HEK293 (cell line): ENCODE measurements at regions not wholly inside any gene's neighbourhood (a gene's known extent, or its start where the extent isn't known, plus 50 kb on each side); places are given as distances from the start of the nearest gene placed in this dataset.

Source experiments
- CTCF ChIA-PET: fragments of 350-600 bp; formaldehyde crosslinking; extraction: SDS; loops from one replicate; lab custom pipeline; 2021; ENCODE audit warnings: antibody characterized with exemption; lab: Yijun Ruan, JAX
- POLR2A ChIA-PET: fragments of 300-600 bp; formaldehyde crosslinking; extraction: SDS; loops from one replicate; lab custom pipeline; 2020; ENCODE audit warnings: antibody characterized with exemption, inconsistent platforms; lab: Yijun Ruan, JAX
- H3K27ac ChIP-seq: fragments of 200-500 bp; sonication (Bioruptor generic); 2 replicates; pipeline ENCODE4 v1.5.1; 2014; ENCODE audit warnings: low read depth, low read length, control low read depth, inconsistent platforms; ENCODE audit errors: extremely low read depth
- H3K36me3 ChIP-seq, 2 experiments: fragments of 200-500 bp in 1 of 2; sonication (Bioruptor generic) in 1 of 2; 1 replicate in 1 of 2; 2 replicates in 1 of 2; pipeline ENCODE4 v1.5.1; 2014 to 2017; ENCODE audit warnings: inconsistent platforms in 2 of 2, low read length in 2 of 2; ENCODE audit not compliant: control insufficient read depth in 2 of 2, insufficient read depth in 1 of 2
- H3K4me1 ChIP-seq: fragments of 200-500 bp; sonication (Bioruptor generic); 2 replicates; pipeline ENCODE4 v1.5.1; 2014; ENCODE audit warnings: mild to moderate bottlenecking, low read length, inconsistent platforms; ENCODE audit not compliant: control insufficient read depth, insufficient read depth
- H3K4me3 ChIP-seq: 2 replicates; pipeline ENCODE4 v1.5.1; 2011; ENCODE audit warnings: low read depth, mild to moderate bottlenecking, control low read depth, low read length, moderate library complexity
- H3K9me3 ChIP-seq: fragments of 200-500 bp; sonication (Bioruptor generic); 2 replicates; pipeline ENCODE4 v1.5.1; 2014; ENCODE audit warnings: low read depth, low read length, inconsistent platforms; ENCODE audit not compliant: control insufficient read depth, insufficient read depth
- BCL6B ChIP-seq: fragments of 450-650 bp; formaldehyde crosslinking; IDR thresholded peaks from 2 replicates; pipeline ENCODE4 v1.5.1; 2017; ENCODE audit warnings: missing biosample characterization, missing genetic modification characterization
- KLF10 ChIP-seq: fragments of 450-650 bp; IDR thresholded peaks from 2 replicates; pipeline ENCODE4 v1.5.1; 2018; ENCODE audit warnings: missing biosample characterization, mild to moderate bottlenecking, missing genetic modification characterization
- SCRT1 ChIP-seq: fragments of 450-650 bp; formaldehyde crosslinking; IDR thresholded peaks from 2 replicates; pipeline ENCODE4 v1.5.1; 2016; ENCODE audit warnings: missing biosample characterization, missing genetic modification characterization, borderline replicate concordance
- YY1 ChIP-seq: fragments of 450-650 bp; formaldehyde crosslinking; IDR thresholded peaks from 2 replicates; pipeline ENCODE4 v1.5.1; 2018; ENCODE audit warnings: missing biosample characterization, missing genetic modification characterization
- ZBTB10 ChIP-seq: fragments of 450-650 bp; formaldehyde crosslinking; IDR thresholded peaks from 2 replicates; pipeline ENCODE4 v1.5.1; 2016; ENCODE audit warnings: missing biosample characterization, missing genetic modification characterization
- ZBTB17 ChIP-seq: fragments of 450-650 bp; formaldehyde crosslinking; IDR thresholded peaks from 2 replicates; pipeline ENCODE4 v1.5.1; 2016; ENCODE audit warnings: missing biosample characterization, missing genetic modification characterization
- ZBTB21 ChIP-seq: fragments of 450-650 bp; formaldehyde crosslinking; IDR thresholded peaks from 2 replicates; pipeline ENCODE4 v1.5.1; 2017; ENCODE audit warnings: missing biosample characterization, missing genetic modification characterization
- ZBTB26 ChIP-seq: fragments of 450-650 bp; formaldehyde crosslinking; optimal IDR thresholded peaks from 2 replicates; pipeline ENCODE3; 2016; ENCODE audit warnings: missing biosample characterization, mild to moderate bottlenecking, missing genetic modification characterization
- ZIC2 ChIP-seq: fragments of 450-650 bp; formaldehyde crosslinking; IDR thresholded peaks from 2 replicates; pipeline ENCODE4 v1.5.1; 2016; ENCODE audit warnings: missing biosample characterization, missing genetic modification characterization
- ZNF121 ChIP-seq: fragments of 450-650 bp; formaldehyde crosslinking; IDR thresholded peaks from 2 replicates; pipeline ENCODE4 v1.5.1; 2016; ENCODE audit warnings: missing biosample characterization, missing genetic modification characterization
- ZNF155 ChIP-seq: fragments of 450-650 bp; formaldehyde crosslinking; IDR thresholded peaks from 2 replicates; pipeline ENCODE4 v1.5.1; 2016; ENCODE audit warnings: missing biosample characterization, missing genetic modification characterization
- ZNF266 ChIP-seq: fragments of 450-650 bp; formaldehyde crosslinking; IDR thresholded peaks from 2 replicates; pipeline ENCODE4 v1.5.1; 2016; ENCODE audit warnings: missing biosample characterization, missing genetic modification characterization, low read depth
- ZNF366 ChIP-seq: fragments of 450-650 bp; formaldehyde crosslinking; conservative IDR thresholded peaks from 2 replicates; pipeline ENCODE4 v1.5.1; 2016; ENCODE audit warnings: missing biosample characterization, missing genetic modification characterization
- ZNF404 ChIP-seq: fragments of 450-650 bp; formaldehyde crosslinking; IDR thresholded peaks from 2 replicates; pipeline ENCODE4 v1.5.1; 2017; ENCODE audit warnings: missing biosample characterization, missing genetic modification characterization
- ZNF423 ChIP-seq: fragments of 450-650 bp; formaldehyde crosslinking; IDR thresholded peaks from 2 replicates; pipeline ENCODE4 v1.5.1; 2016; ENCODE audit warnings: missing biosample characterization, missing genetic modification characterization
- ZNF449 ChIP-seq: fragments of 450-650 bp; formaldehyde crosslinking; IDR thresholded peaks from 2 replicates; pipeline ENCODE4 v1.5.1; 2017; ENCODE audit warnings: missing biosample characterization, mild to moderate bottlenecking, missing genetic modification characterization, moderate library complexity
- ZNF501 ChIP-seq: fragments of 450-650 bp; formaldehyde crosslinking; IDR thresholded peaks from 2 replicates; pipeline ENCODE4 v1.5.1; 2016; ENCODE audit warnings: missing biosample characterization, missing genetic modification characterization
- ZNF510 ChIP-seq: fragments of 450-650 bp; formaldehyde crosslinking; IDR thresholded peaks from 2 replicates; pipeline ENCODE4 v1.5.1; 2018; ENCODE audit warnings: mild to moderate bottlenecking, missing genetic modification characterization, missing biosample characterization; ENCODE audit not compliant: insufficient replicate concordance
- ZNF670 ChIP-seq: fragments of 450-650 bp; formaldehyde crosslinking; IDR thresholded peaks from 2 replicates; pipeline ENCODE4 v1.5.1; 2016; ENCODE audit warnings: missing biosample characterization, missing genetic modification characterization, low read depth
- ZNF701 ChIP-seq: fragments of 450-650 bp; formaldehyde crosslinking; IDR thresholded peaks from 2 replicates; pipeline ENCODE4 v1.5.1; 2016; ENCODE audit warnings: missing biosample characterization, missing genetic modification characterization
- ZNF777 ChIP-seq: fragments of 450-650 bp; formaldehyde crosslinking; IDR thresholded peaks from 2 replicates; pipeline ENCODE4 v1.5.1; 2017; ENCODE audit warnings: missing biosample characterization, missing genetic modification characterization, borderline replicate concordance
- ZNF830 ChIP-seq: fragments of 450-650 bp; IDR thresholded peaks from 2 replicates; pipeline ENCODE4 v1.5.0; 2018; ENCODE audit warnings: missing biosample characterization, missing genetic modification characterization, low read depth, mild to moderate bottlenecking, moderate library complexity
- ZNF837 ChIP-seq: fragments of 450-650 bp; formaldehyde crosslinking; IDR thresholded peaks from 2 replicates; pipeline ENCODE4 v1.5.1; 2016; ENCODE audit warnings: missing biosample characterization, missing genetic modification characterization
- ZSCAN18 ChIP-seq: fragments of 450-650 bp; formaldehyde crosslinking; IDR thresholded peaks from 2 replicates; pipeline ENCODE4 v1.5.1; 2016; ENCODE audit warnings: missing biosample characterization, missing genetic modification characterization

- TF ChIP-seq ZBTB10: no peak
- TF ChIP-seq ZBTB21 (tag by site-specific recombination): no peak
Measured at GRCh38 chr11:95415837-95416304, 184.9 kb upstream of the SESN3 start (continued).

GRCh38 chr11:95414217-95414616 lies 183.2 kb upstream of the SESN3 start:
- no peak overlapping the region for H3K4me3 ChIP-seq
- H3K27ac ChIP-seq: no peak overlapping the region
- POLR2A ChIA-PET: no interaction called here
- no peaks in the 10 kb centered on the region for H3K4me1 ChIP-seq
- TF ChIP-seq SCRT1 (tag by site-specific recombination) (no peak), ZNF670 (no peak), ZNF366 (tag by site-specific recombination) (no peak), ZNF830 (tag by site-specific recombination) (no peak), BCL6B (tag by site-specific recombination) (no peak), ZNF449 (tag by site-specific recombination) (no peak), ZNF501 (tag by site-specific recombination) (no peak)
- TF ChIP-seq, all 188 proteins: peak for 0
- CTCF ChIA-PET: no interaction called here
- H3K36me3 ChIP-seq: no peaks in the 10 kb centered on the region
- no peaks in the 10 kb centered on the region for H3K9me3 ChIP-seq

GRCh38 chr11:95413761-95414160 lies 182.8 kb upstream of the SESN3 start:
- Histone ChIP-seq H3K36me3 (no peaks in the 10 kb centered on the region), H3K4me1 (no peaks in the 10 kb centered on the region), H3K4me3 (no peak overlapping the region), H3K27ac (no peak overlapping the region), H3K9me3 (no peaks in the 10 kb centered on the region)
- ChIA-PET POLR2A (no interaction called here), CTCF (no interaction called here)
- TF ChIP-seq KLF10 (tag by site-specific recombination): no peak
- no peak for TF ChIP-seq ZBTB17 (tag by site-specific recombination)
- no peak for TF ChIP-seq ZBTB26 (tag by site-specific recombination)
- no peak for TF ChIP-seq ZNF777
- no peak for TF ChIP-seq ZNF121 (tag by site-specific recombination)
- TF ChIP-seq ZNF155 (tag by site-specific recombination): no peak
- no peak for TF ChIP-seq ZBTB10
- TF ChIP-seq ZSCAN18 (tag by site-specific recombination): no peak
- no peak for TF ChIP-seq ZNF404 (tag by site-specific recombination)
- no peak for TF ChIP-seq ZNF837
- no peak for TF ChIP-seq ZNF701 (tag by site-specific recombination)
- no peak for TF ChIP-seq ZNF510 (tag by site-specific recombination)
- no peak for TF ChIP-seq ZNF423 (tag by site-specific recombination)
- TF ChIP-seq YY1 (tag by site-specific recombination): no peak
- TF ChIP-seq ZNF266 (tag by site-specific recombination): no peak
- no peak for TF ChIP-seq ZIC2 (tag by site-specific recombination)
